ENCODE measurements at regions not wholly inside any gene's neighbourhood (a gene's known extent, or its start where the extent isn't known, plus 50 kb on each side); places are given as distances from the start of the nearest gene placed in this dataset.

GRCh38 chr6:166877906-166878305 is 78.4 kb downstream of the RNASET2 start:
- H3K9me3 ChIP-seq (ENCODE audit: control insufficient read depth in 2 of 2, insufficient read depth in 1 of 2, low read depth in 1 of 2, low read length in 1 of 2): no peaks in the 10 kb centered on the region

GRCh38 chr6:166877349-166877748 is 79.0 kb downstream of the RNASET2 start:
- H3K4me1 ChIP-seq (ENCODE audit: control insufficient read depth in 2 of 2, insufficient read depth in 2 of 2, low read length in 1 of 2): no peaks in the 10 kb centered on the region
- 89 to 93% methylated on average over 2 of the region's 2 CpGs for WGBS, 2 donors
- no peaks in the 10 kb centered on the region for H3K36me3 ChIP-seq (ENCODE audit: control insufficient read depth in 2 of 2, insufficient read depth in 2 of 2, low read length in 1 of 2)
- H3K9me3 ChIP-seq (ENCODE audit: control insufficient read depth in 2 of 2, insufficient read depth in 1 of 2, low read depth in 1 of 2, low read length in 1 of 2): no peaks in the 10 kb centered on the region
- no peaks in the 10 kb centered on the region for H3K27me3 ChIP-seq (ENCODE audit: control insufficient read depth in 1 of 2, insufficient read depth in 2 of 2, low read length in 2 of 2)
- H3K27ac ChIP-seq (ENCODE audit: low read depth in 2 of 2, low read length in 1 of 2): no peak overlapping the region
- H3K4me3 ChIP-seq (ENCODE audit: low read depth in 1 of 2, low read length in 2 of 2): no peak overlapping the region

More at GRCh38 chr6:166877906-166878305, 78.4 kb downstream of the RNASET2 start:
- Histone ChIP-seq H3K27ac (ENCODE audit: low read depth in 2 of 2, low read length in 1 of 2) (no peak overlapping the region), H3K4me3 (ENCODE audit: low read depth in 1 of 2, low read length in 2 of 2) (no peak overlapping the region), H3K36me3 (ENCODE audit: control insufficient read depth in 2 of 2, insufficient read depth in 2 of 2, low read length in 1 of 2) (no peaks in the 10 kb centered on the region), H3K4me1 (ENCODE audit: control insufficient read depth in 2 of 2, insufficient read depth in 2 of 2, low read length in 1 of 2) (no peaks in the 10 kb centered on the region), H3K27me3 (ENCODE audit: control insufficient read depth in 1 of 2, insufficient read depth in 2 of 2, low read length in 2 of 2) (no peaks in the 10 kb centered on the region)
- WGBS, 2 donors: 77 to 93% methylated on average over 2 of the region's 2 CpGs

GRCh38 chr6:166872531-166873009 is 83.8 kb downstream of the RNASET2 start:
- Histone ChIP-seq H3K27ac (ENCODE audit: low read depth in 2 of 2, low read length in 1 of 2) (no peak overlapping the region), H3K4me3 (ENCODE audit: low read depth in 1 of 2, low read length in 2 of 2) (no peak overlapping the region)

GRCh38 chr6:166870602-166871208 is 85.6 kb downstream of the RNASET2 start:
- no peaks in the 10 kb centered on the region for H3K9me3 ChIP-seq (ENCODE audit: control insufficient read depth in 2 of 2, insufficient read depth in 1 of 2, low read depth in 1 of 2, low read length in 1 of 2)
- H3K36me3 ChIP-seq (ENCODE audit: control insufficient read depth in 2 of 2, insufficient read depth in 2 of 2, low read length in 1 of 2): no peaks in the 10 kb centered on the region
- WGBS, 2 donors: 90 to 91% methylated on average over 20 of the region's 20 CpGs
- H3K4me1 ChIP-seq (ENCODE audit: control insufficient read depth in 2 of 2, insufficient read depth in 2 of 2, low read length in 1 of 2): peaks cover 0 to 5% of the 10 kb centered on the region in 2 donors
- H3K27ac ChIP-seq (ENCODE audit: low read depth in 2 of 2, low read length in 1 of 2): no peak overlapping the region
- no peak overlapping the region for H3K4me3 ChIP-seq (ENCODE audit: low read depth in 1 of 2, low read length in 2 of 2)
- H3K27me3 ChIP-seq (ENCODE audit: control insufficient read depth in 1 of 2, insufficient read depth in 2 of 2, low read length in 2 of 2): no peaks in the 10 kb centered on the region

More at GRCh38 chr6:166872531-166873009, 83.8 kb downstream of the RNASET2 start:
- H3K4me1 ChIP-seq (ENCODE audit: control insufficient read depth in 2 of 2, insufficient read depth in 2 of 2, low read length in 1 of 2): no peaks in the 10 kb centered on the region
- WGBS, 2 donors: 69 to 76% methylated on average over 9 of the region's 9 CpGs
- no peaks in the 10 kb centered on the region for H3K27me3 ChIP-seq (ENCODE audit: control insufficient read depth in 1 of 2, insufficient read depth in 2 of 2, low read length in 2 of 2)
- H3K9me3 ChIP-seq (ENCODE audit: control insufficient read depth in 2 of 2, insufficient read depth in 1 of 2, low read depth in 1 of 2, low read length in 1 of 2): no peaks in the 10 kb centered on the region
- no peaks in the 10 kb centered on the region for H3K36me3 ChIP-seq (ENCODE audit: control insufficient read depth in 2 of 2, insufficient read depth in 2 of 2, low read length in 1 of 2)

- peaks cover 0 to 5% of the 10 kb centered on the region in 2 donors for H3K4me1 ChIP-seq (ENCODE audit: control insufficient read depth in 2 of 2, insufficient read depth in 2 of 2, low read length in 1 of 2)
- peaks cover 0 to 2% of the 10 kb centered on the region in 2 donors for H3K27me3 ChIP-seq (ENCODE audit: control insufficient read depth in 1 of 2, insufficient read depth in 2 of 2, low read length in 2 of 2)
- no peak overlapping the region for H3K4me3 ChIP-seq (ENCODE audit: low read depth in 1 of 2, low read length in 2 of 2)
- WGBS, 2 donors: 63 to 71% methylated on average over 19 of the region's 19 CpGs
- no peaks in the 10 kb centered on the region for H3K9me3 ChIP-seq (ENCODE audit: control insufficient read depth in 2 of 2, insufficient read depth in 1 of 2, low read depth in 1 of 2, low read length in 1 of 2)
- H3K27ac ChIP-seq (ENCODE audit: low read depth in 2 of 2, low read length in 1 of 2): no peak overlapping the region
- H3K36me3 ChIP-seq (ENCODE audit: control insufficient read depth in 2 of 2, insufficient read depth in 2 of 2, low read length in 1 of 2): no peaks in the 10 kb centered on the region
Measured at GRCh38 chr6:166866839-166867637, 89.3 kb downstream of the RNASET2 start.

- Histone ChIP-seq H3K27me3 (ENCODE audit: control insufficient read depth in 1 of 2, insufficient read depth in 2 of 2, low read length in 2 of 2) (peaks cover 0 to 6% of the 10 kb centered on the region in 2 donors), H3K27ac (ENCODE audit: low read depth in 2 of 2, low read length in 1 of 2) (no peak overlapping the region), H3K9me3 (ENCODE audit: control insufficient read depth in 2 of 2, insufficient read depth in 1 of 2, low read depth in 1 of 2, low read length in 1 of 2) (no peaks in the 10 kb centered on the region), H3K4me3 (ENCODE audit: low read depth in 1 of 2, low read length in 2 of 2) (no peak overlapping the region), H3K36me3 (ENCODE audit: control insufficient read depth in 2 of 2, insufficient read depth in 2 of 2, low read length in 1 of 2) (no peaks in the 10 kb centered on the region), H3K4me1 (ENCODE audit: control insufficient read depth in 2 of 2, insufficient read depth in 2 of 2, low read length in 1 of 2) (peaks cover 0 to 5% of the 10 kb centered on the region in 2 donors)
- 65 to 68% methylated on average over 1 of the region's 1 CpG for WGBS, 2 donors
Measured at GRCh38 chr6:166864333-166864732, 92.0 kb downstream of the RNASET2 start.

- Histone ChIP-seq H3K4me3 (ENCODE audit: low read depth in 1 of 2, low read length in 2 of 2) (peak overlapping the region; percentile 33 to 47), H3K36me3 (ENCODE audit: control insufficient read depth in 2 of 2, insufficient read depth in 2 of 2, low read length in 1 of 2) (no peaks in the 10 kb centered on the region), H3K27me3 (ENCODE audit: control insufficient read depth in 1 of 2, insufficient read depth in 2 of 2, low read length in 2 of 2) (peaks cover 0 to 6% of the 10 kb centered on the region in 2 donors), H3K9me3 (ENCODE audit: control insufficient read depth in 2 of 2, insufficient read depth in 1 of 2, low read depth in 1 of 2, low read length in 1 of 2) (no peaks in the 10 kb centered on the region), H3K4me1 (ENCODE audit: control insufficient read depth in 2 of 2, insufficient read depth in 2 of 2, low read length in 1 of 2) (peaks cover 0 to 5% of the 10 kb centered on the region in 2 donors), H3K27ac (ENCODE audit: low read depth in 2 of 2, low read length in 1 of 2) (no peak overlapping the region)
- WGBS, 2 donors: 29 to 38% methylated on average over 17 to 21 of the region's 21 CpGs
Measured at GRCh38 chr6:166862978-166863530, 93.3 kb downstream of the RNASET2 start.

GRCh38 chr6:166862287-166862977 is 93.9 kb downstream of the RNASET2 start:
- peaks cover 0 to 5% of the 10 kb centered on the region in 2 donors for H3K4me1 ChIP-seq (ENCODE audit: control insufficient read depth in 2 of 2, insufficient read depth in 2 of 2, low read length in 1 of 2)
- H3K36me3 ChIP-seq (ENCODE audit: control insufficient read depth in 2 of 2, insufficient read depth in 2 of 2, low read length in 1 of 2): no peaks in the 10 kb centered on the region
- H3K9me3 ChIP-seq (ENCODE audit: control insufficient read depth in 2 of 2, insufficient read depth in 1 of 2, low read depth in 1 of 2, low read length in 1 of 2): no peaks in the 10 kb centered on the region
- WGBS, 2 donors: 1% methylated on average over 48 to 56 of the region's 56 CpGs
- peak overlapping the region; percentile 33 to 47 for H3K4me3 ChIP-seq (ENCODE audit: low read depth in 1 of 2, low read length in 2 of 2)
- H3K27ac ChIP-seq (ENCODE audit: low read depth in 2 of 2, low read length in 1 of 2): no peak overlapping the region
- H3K27me3 ChIP-seq (ENCODE audit: control insufficient read depth in 1 of 2, insufficient read depth in 2 of 2, low read length in 2 of 2): peaks cover 0 to 6% of the 10 kb centered on the region in 2 donors

GRCh38 chr6:166861961-166862286 is 94.4 kb downstream of the RNASET2 start:
- peaks cover 0 to 1% of the 10 kb centered on the region in 2 donors for H3K4me1 ChIP-seq (ENCODE audit: control insufficient read depth in 2 of 2, insufficient read depth in 2 of 2, low read length in 1 of 2)
- no peaks in the 10 kb centered on the region for H3K9me3 ChIP-seq (ENCODE audit: control insufficient read depth in 2 of 2, insufficient read depth in 1 of 2, low read depth in 1 of 2, low read length in 1 of 2)
- H3K27me3 ChIP-seq (ENCODE audit: control insufficient read depth in 1 of 2, insufficient read depth in 2 of 2, low read length in 2 of 2): peaks cover 0 to 6% of the 10 kb centered on the region in 2 donors
- WGBS, 2 donors: 3 to 5% methylated on average over 11 of the region's 11 CpGs
- no peak overlapping the region for H3K27ac ChIP-seq (ENCODE audit: low read depth in 2 of 2, low read length in 1 of 2)
- H3K36me3 ChIP-seq (ENCODE audit: control insufficient read depth in 2 of 2, insufficient read depth in 2 of 2, low read length in 1 of 2): no peaks in the 10 kb centered on the region
- H3K4me3 ChIP-seq (ENCODE audit: low read depth in 1 of 2, low read length in 2 of 2): peak overlapping the region; percentile 33 to 47

All from esophagus (tissue), 2 donors.